Liver (tissue), 3 donors: ENCODE measurements at regions not wholly inside any gene's neighbourhood (a gene's known extent, or its start where the extent isn't known, plus 50 kb on each side); places are given as distances from the start of the nearest gene placed in this dataset.

Experiments used
- ATF3 ChIP-seq: IDR thresholded peaks from 2 replicates; pipeline ENCODE4 v1.6.1; 2016; ENCODE audit warnings: antibody characterized with exemption
- CTCF ChIP-seq: fragments of 150-350 bp; IDR thresholded peaks from 2 replicates; pipeline ENCODE4 v1.5.1; 2017; ENCODE audit warnings: improper control_type of control experiment, low read depth, low read length; ENCODE audit not compliant: missing input control
- EGR1 ChIP-seq, 2 donors: IDR thresholded peaks; 2 replicates each; pipeline ENCODE4 v1.6.1; 2016 to 2018; ENCODE audit warnings: antibody characterized with exemption in 2 of 2, low read depth in 2 of 2
- FOXA1 ChIP-seq: IDR thresholded peaks from 2 replicates; pipeline ENCODE4 v1.6.1; 2016; ENCODE audit warnings: antibody characterized with exemption
- JUND ChIP-seq, 2 donors: IDR thresholded peaks; 2 replicates each; pipeline ENCODE4 v1.6.1; 2016; ENCODE audit warnings: antibody characterized with exemption in 2 of 2
- MAX ChIP-seq: IDR thresholded peaks from 2 replicates; pipeline ENCODE4 v1.6.1; 2016; ENCODE audit warnings: antibody characterized with exemption
- NR2F2 ChIP-seq: IDR thresholded peaks from 2 replicates; pipeline ENCODE4 v1.6.1; 2016; ENCODE audit warnings: antibody characterized with exemption
- RAD21 ChIP-seq, 2 donors: IDR thresholded peaks; 2 replicates each; pipeline ENCODE4 v1.6.1; 2016; ENCODE audit warnings: antibody characterized with exemption in 2 of 2, mild to moderate bottlenecking in 2 of 2
- REST ChIP-seq: IDR thresholded peaks from 2 replicates; pipeline ENCODE4 v1.6.1; 2016; ENCODE audit warnings: antibody characterized with exemption, mild to moderate bottlenecking
- SP1 ChIP-seq: IDR thresholded peaks from 2 replicates; pipeline ENCODE4 v1.6.1; 2018; ENCODE audit warnings: antibody characterized with exemption, mild to moderate bottlenecking
- TAF1 ChIP-seq: conservative IDR thresholded peaks from 2 replicates; pipeline ENCODE4 v1.6.1; 2016; ENCODE audit warnings: antibody characterized with exemption, mild to moderate bottlenecking
- ZBTB33 ChIP-seq: IDR thresholded peaks from 2 replicates; pipeline ENCODE4 v1.6.1; 2016; ENCODE audit warnings: antibody characterized with exemption
- donor health status: healthy.
- donor health status: healthy.

- TF ChIP-seq ATF3 (no peak), EGR1 (IDR thresholded peaks at IDR 0.05; ENCODE audit: low read depth in 2 of 2) (no peak), CTCF (peak; percentile 44), JUND (IDR thresholded peaks at IDR 0.05) (no peak), ZBTB33 (no peak), MAX (no peak), RAD21 (IDR thresholded peaks at IDR 0.05) (peak; percentile 73 to 87), NR2F2 (no peak), TAF1 (no peak), REST (no peak), SP1 (no peak), FOXA1 (no peak)
Observed at GRCh38 chr14:66403183-66403582, 83.0 kb upstream of the CCDC196 start.
